AG09319 (cell line): ENCODE measurements at regions not wholly inside any gene's neighbourhood (a gene's known extent, or its start where the extent isn't known, plus 50 kb on each side); places are given as distances from the start of the nearest gene placed in this dataset.

Experiments
- DNase-seq: peaks from one replicate; pipeline ENCODE4 v3.0.0-alpha.2; 2010; ENCODE audit warnings: low read depth; ENCODE audit errors: extremely low read depth
- CTCF ChIP-seq: IDR thresholded peaks from 2 replicates; pipeline ENCODE4 v1.5.1; 2011; ENCODE audit warnings: low read depth, mild to moderate bottlenecking, inconsistent platforms, low read length, moderate library complexity

GRCh38 chr5:159765135-159765433 lies 151.2 kb upstream of the ADRA1B start:
- peak; percentile 53 for DNase-seq
- no peak for TF ChIP-seq CTCF

- no peak for TF ChIP-seq CTCF
- no peak for DNase-seq
Measured at GRCh38 chr5:159765760-159766517, 150.3 kb upstream of the ADRA1B start.

GRCh38 chr5:159768243-159768642 lies 148.0 kb upstream of the ADRA1B start:
- no peak for TF ChIP-seq CTCF
- DNase-seq, result no peak

- DNase-seq, result no peak
Measured at GRCh38 chr5:159772698-159773061, 143.6 kb upstream of the ADRA1B start.

GRCh38 chr5:159773062-159773924 lies 143.0 kb upstream of the ADRA1B start:
- peak; percentile 16; the same call in 1 of the 2 replicates for TF ChIP-seq CTCF
- peak; percentile 40 for DNase-seq

More at GRCh38 chr5:159772698-159773061, 143.6 kb upstream of the ADRA1B start:
- no peak for TF ChIP-seq CTCF

- TF ChIP-seq CTCF, result no peak
- no peak for DNase-seq
Measured at GRCh38 chr5:159774476-159775031, 141.7 kb upstream of the ADRA1B start.

GRCh38 chr5:159775890-159776289 lies 140.4 kb upstream of the ADRA1B start:
- no peak for DNase-seq
- no peak for TF ChIP-seq CTCF
